ENCODE measurements at regions not wholly inside any gene's neighbourhood (a gene's known extent, or its start where the extent isn't known, plus 50 kb on each side); places are given as distances from the start of the nearest gene placed in this dataset.

- DNase-seq (ENCODE audit: low spot score), result no peak
Observed at GRCh38 chr21:24127651-24128050, 1479.6 kb downstream of the MRPL39 start.

GRCh38 chr21:24123785-24124184 lies 1483.5 kb downstream of the MRPL39 start:
- no peak for DNase-seq (ENCODE audit: low spot score)

GRCh38 chr21:24118738-24119459 lies 1488.4 kb downstream of the MRPL39 start:
- DNase-seq (ENCODE audit: low spot score), result no peak

DNA sequence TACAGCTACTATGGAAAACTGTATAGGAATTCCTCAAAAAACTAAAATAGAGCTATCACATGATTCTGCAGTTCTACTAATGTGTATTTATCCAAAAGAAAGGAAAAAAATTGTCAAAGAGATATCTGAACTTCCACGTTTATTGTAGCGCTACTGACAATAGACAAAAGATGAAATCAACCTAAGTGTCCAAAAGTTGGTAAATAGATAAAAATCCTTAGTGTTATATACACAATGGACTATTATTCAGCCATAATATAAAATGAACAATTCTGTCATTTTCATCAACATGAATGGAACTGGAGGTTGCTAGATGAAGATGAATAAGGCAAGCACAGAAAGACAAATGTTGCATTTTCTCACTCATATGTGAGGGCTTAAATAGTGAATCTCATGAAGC lies 1492.1 kb downstream of the MRPL39 start:
- DNase-seq (ENCODE audit: low spot score), result no peak

- DNase-seq (ENCODE audit: low spot score), result no peak
Observed at GRCh38 chr21:24112020-24112419, 1495.3 kb downstream of the MRPL39 start.

GRCh38 chr21:24110846-24111245 lies 1496.4 kb downstream of the MRPL39 start:
- no peak for DNase-seq (ENCODE audit: low spot score)

DNA sequence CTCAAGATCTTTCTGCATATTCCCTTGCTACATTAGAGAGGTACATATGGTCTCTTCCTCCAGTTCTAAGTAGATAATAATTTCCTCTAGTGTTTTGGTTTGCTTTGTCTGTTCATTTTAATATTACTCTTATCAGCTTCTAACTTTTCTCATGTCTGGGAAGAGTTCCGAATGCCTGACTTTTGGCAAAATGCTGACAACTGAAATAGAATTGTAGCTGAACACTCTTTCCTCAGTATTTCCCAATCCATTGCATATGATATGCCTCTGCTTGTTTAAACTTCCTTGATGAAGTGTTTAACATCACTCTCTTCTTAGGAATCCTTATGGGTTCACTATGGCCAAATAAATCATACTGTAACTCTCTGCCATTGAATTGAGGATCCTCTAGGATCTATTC lies 1510.1 kb downstream of the MRPL39 start:
- no peak for DNase-seq (ENCODE audit: low spot score)

DNA sequence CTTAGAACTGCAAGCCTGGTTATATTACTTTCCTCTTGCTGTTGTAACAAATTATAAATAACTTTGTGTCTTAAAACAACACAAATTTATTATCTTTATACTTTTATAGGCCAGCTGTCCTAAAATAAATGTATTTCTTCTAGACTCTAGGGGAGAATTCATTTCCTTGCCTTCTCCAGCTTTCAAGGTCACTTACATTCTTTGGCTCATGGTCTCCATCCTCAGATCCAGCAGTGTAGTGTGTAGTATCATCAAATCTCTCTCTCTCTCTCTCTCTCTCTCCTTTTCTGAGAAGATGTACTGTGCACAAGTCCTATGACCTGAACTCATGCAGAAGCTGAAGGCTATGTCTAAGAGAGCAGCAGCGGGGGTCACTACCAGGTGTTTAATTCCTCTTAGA lies 1510.6 kb downstream of the MRPL39 start:
- DNase-seq (ENCODE audit: low spot score), result no peak

- no peak for DNase-seq (ENCODE audit: low spot score)
Observed at GRCh38 chr21:24093032-24093431, 1514.2 kb downstream of the MRPL39 start.

DNA sequence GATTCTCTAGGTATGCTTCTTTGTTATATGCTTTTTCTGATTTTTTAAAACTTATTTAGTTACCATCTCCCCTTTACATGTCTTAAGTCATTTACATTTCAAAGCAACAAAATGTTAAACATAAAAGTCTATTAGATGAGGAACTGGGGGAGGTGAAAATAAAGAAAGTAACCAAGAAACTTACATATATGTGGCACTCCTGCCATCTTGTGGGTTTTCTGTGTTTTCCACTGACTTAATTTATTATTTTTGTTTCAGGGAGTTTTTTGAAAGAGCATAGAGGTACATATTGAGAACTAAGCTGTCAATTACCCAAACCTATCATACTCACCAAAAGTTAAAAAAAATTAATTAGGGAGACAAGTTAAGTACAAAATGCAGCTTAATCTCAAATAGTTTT lies 1531.1 kb downstream of the MRPL39 start:
- DNase-seq (ENCODE audit: low spot score), result no peak

GRCh38 chr21:24055696-24056095 lies 1551.6 kb downstream of the MRPL39 start:
- DNase-seq (ENCODE audit: low spot score), result no peak

DNA sequence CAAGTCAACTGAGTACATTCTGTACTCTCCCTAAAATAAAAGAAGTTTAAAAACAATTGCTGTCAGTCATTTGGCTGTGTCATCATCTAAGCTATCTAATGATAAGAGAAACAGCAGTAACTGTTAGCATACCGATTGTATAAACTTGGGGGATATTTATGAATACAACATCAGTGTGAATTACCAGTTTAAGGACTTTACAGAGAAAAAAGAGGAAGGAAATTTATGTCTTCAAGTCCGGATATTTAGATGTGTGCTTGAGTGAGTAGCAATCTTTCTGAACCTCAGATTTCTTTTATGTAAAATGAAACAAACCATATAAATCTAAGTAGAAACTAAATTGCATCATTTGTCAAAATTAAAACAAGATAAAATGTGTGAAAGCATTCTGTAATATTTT lies 1557.0 kb downstream of the MRPL39 start:
- no peak for DNase-seq (ENCODE audit: low spot score)

DNA sequence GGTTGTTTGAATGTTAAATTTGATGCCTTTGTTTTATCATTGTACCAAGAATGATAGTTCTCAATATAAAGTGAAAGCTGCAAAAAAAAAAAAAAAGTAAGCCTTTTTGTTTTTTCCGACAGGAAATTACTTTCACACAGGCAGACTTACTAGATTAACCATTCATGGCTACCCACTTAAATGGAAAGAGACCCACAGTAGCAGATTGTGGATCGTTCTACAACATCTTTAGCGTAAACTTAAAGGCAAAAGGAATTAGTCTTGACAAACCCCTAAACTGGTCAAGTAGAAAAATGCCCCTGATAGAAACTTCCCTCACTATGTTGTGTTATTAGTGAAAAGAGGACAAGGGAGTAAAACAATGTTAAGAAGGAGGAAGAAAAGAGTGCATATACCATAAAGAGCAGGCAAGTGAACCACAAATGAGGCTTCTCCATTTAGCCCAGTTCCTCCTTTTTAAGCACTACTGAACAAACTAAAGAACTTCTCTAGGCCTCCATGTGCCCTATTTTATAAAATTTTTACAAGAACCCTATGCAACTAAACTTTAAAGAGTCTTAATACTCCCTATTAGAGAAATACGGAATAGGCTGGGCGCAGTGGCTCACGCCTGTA lies 1560.3 kb downstream of the MRPL39 start:
- no peak for DNase-seq (ENCODE audit: low spot score)

- peak; percentile 46 for DNase-seq (ENCODE audit: low spot score)
Observed at GRCh38 chr21:24045775-24046215, 1561.5 kb downstream of the MRPL39 start.

- no peak for DNase-seq (ENCODE audit: low spot score)
Observed at GRCh38 chr21:24045373-24045772, 1561.9 kb downstream of the MRPL39 start.

- DNase-seq (ENCODE audit: low spot score), result no peak
Observed at GRCh38 chr21:24042687-24043086, 1564.6 kb downstream of the MRPL39 start.

- no peak for DNase-seq (ENCODE audit: low spot score)
Observed at GRCh38 chr21:24032709-24033232, 1574.5 kb downstream of the MRPL39 start.

DNA sequence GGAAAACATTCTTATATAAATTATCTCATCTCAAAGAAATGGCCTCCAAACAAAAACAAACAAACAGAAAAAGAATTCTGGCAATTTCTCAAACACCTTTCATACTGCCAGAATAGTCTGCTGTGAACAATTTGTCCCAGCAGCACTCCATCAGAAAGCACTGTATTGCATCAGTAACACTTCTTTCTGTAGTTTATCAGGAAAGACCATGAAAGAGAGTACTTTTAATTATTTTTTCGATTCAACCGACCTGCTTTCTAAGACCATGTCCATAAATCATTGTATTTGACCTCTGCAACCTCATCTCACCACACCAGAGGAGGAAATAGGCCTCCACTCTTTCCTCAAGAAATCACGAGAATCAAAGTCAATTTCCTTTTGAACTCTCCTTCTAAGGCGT lies 1579.9 kb downstream of the MRPL39 start:
- no peak for DNase-seq (ENCODE audit: low spot score)

DNA sequence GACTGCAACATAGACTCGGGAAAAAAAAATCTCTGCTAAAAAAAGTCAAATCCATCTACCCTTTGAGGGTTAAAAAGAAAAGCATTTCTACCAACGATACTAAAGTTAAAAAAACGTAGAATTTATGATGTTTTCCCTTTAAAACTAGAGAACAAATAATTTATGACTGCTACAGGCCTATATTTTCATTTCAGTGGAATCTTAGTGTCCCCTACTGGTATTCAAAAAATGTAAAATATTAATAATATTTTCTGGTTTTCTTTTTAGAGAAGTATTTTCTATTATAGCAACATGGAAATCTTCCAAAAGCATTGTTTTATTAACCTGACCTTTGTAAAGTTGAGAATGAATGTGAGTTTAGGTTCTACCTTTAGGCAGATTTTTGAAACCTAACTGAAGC lies 1582.2 kb downstream of the MRPL39 start:
- no peak for DNase-seq (ENCODE audit: low spot score)

DNA sequence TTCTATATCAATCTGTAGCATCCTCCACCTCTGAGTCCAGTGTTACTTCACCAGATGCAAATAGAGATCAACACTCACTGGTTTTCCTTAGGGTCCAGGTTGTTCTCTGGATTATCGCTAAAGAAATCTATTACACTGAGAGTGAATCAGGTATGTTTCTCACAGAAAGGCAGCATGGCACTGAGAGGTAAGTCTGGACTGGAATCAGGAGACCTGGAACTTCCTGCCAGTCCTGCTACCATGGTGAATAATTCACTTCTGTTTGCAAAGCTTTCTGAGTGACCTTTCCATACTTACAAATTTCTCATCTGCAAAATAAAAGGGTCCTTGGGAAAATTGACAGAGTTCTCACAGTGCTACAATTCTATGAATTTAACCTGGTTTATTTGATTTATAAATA lies 1583.3 kb downstream of the MRPL39 start:
- DNase-seq (ENCODE audit: low spot score), result no peak

GRCh38 chr21:24023402-24023801 lies 1583.9 kb downstream of the MRPL39 start:
- no peak for DNase-seq (ENCODE audit: low spot score)

DNA sequence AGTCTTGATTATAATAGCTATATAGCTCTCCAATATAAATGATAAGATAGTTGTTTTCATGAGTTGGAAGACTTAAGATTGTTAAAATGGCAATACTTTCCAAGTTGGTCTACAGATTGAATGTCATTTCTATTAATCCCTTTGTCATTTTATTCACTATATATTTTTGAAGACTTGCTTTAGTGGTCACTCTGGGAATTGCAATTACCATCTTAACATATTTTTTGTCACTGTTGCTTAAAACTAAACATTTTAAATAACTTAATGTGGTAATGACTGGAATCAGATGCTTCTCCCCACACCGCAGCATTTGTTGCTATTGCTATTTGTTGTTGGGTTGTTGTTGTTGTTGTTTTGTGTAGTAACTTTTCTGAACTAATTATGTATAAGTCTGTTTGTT lies 1592.9 kb downstream of the MRPL39 start:
- no peak for DNase-seq (ENCODE audit: low spot score)

DNA sequence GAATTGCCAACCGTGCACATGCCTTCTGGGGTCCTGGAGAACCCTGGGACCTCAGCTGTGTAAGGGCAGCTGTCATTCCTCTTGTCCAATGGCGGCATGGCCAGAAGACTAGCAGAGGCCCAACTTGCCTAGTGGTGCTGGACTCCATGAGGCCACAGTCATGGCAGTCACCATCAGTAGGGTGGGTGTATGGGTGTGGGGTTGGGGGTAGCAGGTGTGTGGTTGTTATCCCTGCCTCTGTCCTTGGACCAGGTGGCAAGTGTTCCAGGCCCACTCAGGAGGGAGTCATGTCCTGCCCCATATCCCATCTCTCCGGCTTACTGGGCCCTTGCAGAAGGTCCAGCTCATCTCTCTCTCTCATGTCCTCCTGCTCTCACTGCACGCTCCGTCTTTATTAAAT lies 1596.2 kb downstream of the MRPL39 start:
- DNase-seq (ENCODE audit: low spot score), result no peak

DNA sequence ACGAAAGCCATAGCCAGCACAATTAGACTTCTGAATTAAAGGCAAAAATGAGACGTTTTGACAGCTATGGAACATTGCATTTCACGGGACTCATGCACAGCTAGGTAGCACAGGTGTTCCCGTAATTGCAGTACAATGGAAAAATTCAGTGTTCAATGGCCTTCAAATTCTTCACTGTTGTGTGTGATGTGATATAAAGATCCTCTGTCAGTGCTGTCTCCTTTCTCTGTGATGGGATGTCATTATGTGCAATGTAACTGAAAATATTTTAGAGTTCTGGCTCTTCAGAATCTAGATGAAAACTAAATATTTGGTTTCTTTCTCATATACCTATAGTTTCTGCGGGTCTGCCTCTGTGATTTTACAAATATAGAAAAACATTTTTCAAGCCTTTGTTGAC lies 1599.7 kb downstream of the MRPL39 start:
- no peak for DNase-seq (ENCODE audit: low spot score)

Data from mucosa of gallbladder (tissue), 1 donor.